Adipose tissue (tissue), 3 donors: ENCODE measurements at regions not wholly inside any gene's neighbourhood (a gene's known extent, or its start where the extent isn't known, plus 50 kb on each side); places are given as distances from the start of the nearest gene placed in this dataset.
"Not testable (repeated sequence)": the region's sequence is repeated elsewhere in the genome, so short reads cannot be mapped to it uniquely, and the experiment has no call there.

ENCODE experiments used
- H3K27ac ChIP-seq: one replicate; pipeline ENCODE4 v1.5.1; 2013; ENCODE audit warnings: low read depth, low read length
- WGBS, 3 donors: extraction: QIAGEN DNeasy Blood & Tissue Kit; methylation state at CpG; one replicate each; pipeline ENCODE4 v1.1.7; 2013; 5-methylcytosine and 5-hydroxymethylcytosine counted together
- donor health status: healthy with polysubstance abuse.
- donor health status: Bipolar disorder and iron deficiency.
- donor health status: healthy.

DNA sequence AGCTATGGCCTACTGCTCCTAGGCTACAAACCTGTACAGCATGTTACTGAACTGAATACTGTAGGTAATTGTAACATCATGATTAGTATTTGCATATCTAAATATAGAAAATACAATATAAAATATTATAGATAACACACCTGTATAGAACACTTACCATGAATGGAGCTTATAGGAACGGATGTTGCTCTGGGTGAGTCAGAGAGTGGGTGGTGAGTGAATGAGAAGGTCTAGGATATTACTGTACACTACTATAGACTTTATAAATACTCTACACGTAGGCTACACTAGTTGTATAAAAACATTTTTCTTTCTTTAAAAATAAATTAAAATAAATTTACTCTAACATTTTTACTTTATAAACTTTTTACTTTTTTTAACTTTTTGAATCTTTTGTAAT lies 224.0 kb upstream of the CBLB start:
- 66 to 87% (median 87%) methylated on average over 2 of the region's 2 CpGs for WGBS, 3 donors

DNA sequence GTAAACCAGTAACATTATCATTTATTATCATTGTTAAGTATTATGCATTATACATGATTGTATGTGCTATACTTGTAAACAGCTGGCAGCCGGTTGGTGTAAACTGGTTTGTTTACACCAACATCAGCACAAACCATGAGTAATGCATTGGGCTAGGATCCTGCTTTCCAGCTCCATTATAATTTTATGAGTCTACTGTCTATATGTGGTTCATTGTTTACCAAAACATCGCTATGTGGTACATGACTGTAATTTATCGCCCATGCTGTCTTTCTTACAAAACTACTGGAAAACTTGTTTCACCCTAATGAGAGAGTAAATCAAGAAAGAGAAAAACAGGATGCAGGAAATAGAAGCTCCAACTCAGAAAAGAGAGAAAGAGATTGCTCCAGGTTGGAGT lies 224.8 kb upstream of the CBLB start:
- no peak overlapping the region for H3K27ac ChIP-seq
- WGBS, 3 donors, result 85 to 98% (median 96%) methylated on average over 3 of the region's 3 CpGs

More for the DNA sequence above, 224.0 kb upstream of the CBLB start:
- H3K27ac ChIP-seq, result no peak overlapping the region

DNA sequence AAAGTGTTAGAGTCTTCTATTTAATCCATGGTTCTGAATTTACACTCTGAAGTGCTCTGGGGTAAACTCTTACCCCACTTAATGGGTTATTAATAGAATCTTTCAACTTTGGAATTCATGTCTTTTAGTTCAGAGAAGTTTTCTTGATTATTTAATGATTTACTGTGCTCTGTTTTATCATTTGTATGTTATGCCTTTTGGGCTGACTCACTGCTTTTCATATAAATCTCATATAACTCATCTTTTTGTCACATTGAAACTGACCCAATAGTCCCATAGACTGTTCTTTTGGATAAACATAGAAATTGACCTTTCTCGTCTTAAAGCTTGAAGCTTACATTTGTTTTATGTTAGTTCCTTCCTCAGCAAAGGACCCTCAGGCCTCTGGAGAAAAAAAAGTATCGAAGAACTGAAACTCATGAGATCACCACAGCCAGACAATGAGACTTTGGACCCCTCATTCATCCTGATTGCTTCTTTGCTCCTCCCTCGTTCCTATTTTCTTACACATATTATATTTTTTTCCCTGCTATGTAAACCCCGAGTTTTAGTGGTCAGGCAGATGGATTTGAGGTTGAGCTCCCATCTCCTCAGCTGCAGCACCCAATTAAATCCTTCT lies 229.1 kb upstream of the CBLB start:
- H3K27ac ChIP-seq, result no peak overlapping the region
- WGBS, 3 donors, result 61 to 69% (median 64%) methylated on average over 4 of the region's 4 CpGs

DNA sequence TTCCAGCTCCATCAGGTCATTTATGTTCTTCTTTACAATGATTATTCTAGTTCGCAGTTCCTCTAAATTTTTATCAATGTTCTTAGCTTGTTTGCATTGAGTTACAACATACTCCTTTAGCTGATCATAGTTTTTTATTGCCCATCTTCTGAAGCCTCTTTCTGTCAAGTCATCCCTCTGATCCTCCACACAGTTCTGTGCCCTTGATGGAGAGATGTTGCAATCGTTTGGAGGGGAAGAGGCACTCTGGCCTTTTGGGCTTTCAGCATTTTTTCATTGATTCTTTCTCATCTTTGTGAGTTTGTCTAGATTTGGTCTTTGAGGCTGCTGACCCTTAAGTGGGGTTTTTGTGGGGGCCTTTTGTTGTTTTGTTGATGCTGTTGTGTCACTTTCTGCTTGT lies 234.6 kb upstream of the CBLB start:
- 50 to 68% (median 64%) methylated on average over 2 of the region's 2 CpGs for WGBS, 3 donors

DNA sequence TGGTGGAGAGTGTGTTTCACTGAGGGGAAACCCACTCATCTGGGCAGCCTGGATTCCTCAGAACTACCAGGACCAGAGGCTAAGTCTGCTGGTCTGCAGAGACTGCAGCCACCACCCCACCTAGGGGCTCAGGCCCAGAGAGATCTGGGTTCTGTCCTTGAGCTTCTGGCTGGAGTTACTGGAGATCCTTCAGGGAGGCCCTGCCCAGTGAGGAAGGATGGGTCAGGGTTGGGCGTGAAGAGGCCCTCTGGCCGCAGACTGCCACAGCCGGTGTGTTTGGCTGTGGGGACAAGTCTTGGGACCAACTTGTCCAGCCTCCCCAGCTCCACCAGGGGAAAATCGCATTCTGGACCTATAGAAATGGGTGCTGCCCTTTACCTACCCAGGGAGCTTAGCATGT lies 235.3 kb upstream of the CBLB start:
- WGBS, 3 donors, result 86 to 97% (median 89%) methylated on average over 4 of the region's 4 CpGs
- no peak overlapping the region for H3K27ac ChIP-seq

More for the DNA sequence above, 234.6 kb upstream of the CBLB start:
- no peak overlapping the region for H3K27ac ChIP-seq

DNA sequence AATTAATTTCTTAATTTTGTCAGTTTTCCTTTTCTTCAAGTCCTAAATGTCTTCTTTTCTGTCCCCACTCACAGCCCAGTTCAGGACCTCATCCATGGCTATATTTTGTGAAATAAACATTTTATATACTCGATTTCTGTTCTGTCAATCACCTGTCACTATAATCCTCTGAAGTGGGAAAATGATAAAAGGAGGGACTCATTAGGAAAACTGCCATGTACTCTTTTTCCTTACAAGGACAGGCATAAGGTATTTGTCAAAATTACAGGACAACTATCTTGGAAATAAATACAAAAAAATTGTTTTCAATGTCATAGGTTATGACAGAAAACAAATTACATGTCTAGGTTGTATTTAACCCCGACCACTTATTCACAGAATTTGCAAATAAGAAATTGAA lies 240.1 kb upstream of the CBLB start:
- 58 to 84% (median 80%) methylated on average over 2 of the region's 2 CpGs for WGBS, 3 donors
- H3K27ac ChIP-seq, result no peak overlapping the region

DNA sequence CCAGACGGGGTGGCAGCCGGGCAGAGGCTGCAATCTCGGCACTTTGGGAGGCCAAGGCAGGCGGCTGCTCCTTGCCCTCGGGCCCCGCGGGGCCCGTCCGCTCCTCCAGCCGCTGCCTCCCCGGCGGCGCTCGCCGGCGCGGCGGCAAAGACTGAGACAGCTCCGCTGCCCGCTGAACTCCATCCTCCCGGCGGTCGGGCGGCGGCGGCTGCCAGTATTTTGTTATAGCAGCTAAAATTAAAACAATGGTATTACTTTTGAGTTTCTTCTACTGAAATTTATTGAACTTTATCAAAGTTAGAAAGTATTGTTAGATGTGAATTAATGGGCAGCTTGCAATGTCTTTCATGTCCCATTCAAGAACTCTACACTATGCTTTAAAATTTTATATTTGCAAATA lies 243.7 kb upstream of the CBLB start:
- H3K27ac ChIP-seq, result not testable (repeated sequence)
- WGBS, 3 donors, result 94 to 100% (median 99%) methylated on average over 8 to 23 of the region's 26 CpGs

DNA sequence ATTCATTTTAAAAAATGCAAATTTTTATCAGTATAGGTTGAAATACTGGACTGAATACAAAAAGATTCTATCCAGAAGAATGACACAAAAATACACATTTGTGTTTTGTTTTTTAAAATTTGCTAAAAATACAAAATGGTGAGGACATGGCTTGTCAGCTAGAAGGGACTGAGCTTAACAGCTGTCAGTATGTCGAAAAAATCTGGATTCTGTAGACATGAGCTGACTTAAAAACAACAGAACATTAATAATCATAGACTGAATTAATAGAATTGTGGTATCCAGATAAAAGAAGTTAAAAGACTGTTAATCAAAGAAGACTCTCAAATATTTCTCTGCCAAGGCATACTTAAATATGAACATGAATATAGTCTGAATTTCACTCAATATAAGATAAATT lies 244.9 kb upstream of the CBLB start:
- H3K27ac ChIP-seq, result no peak overlapping the region
- WGBS, 3 donors, result 74 to 90% (median 83%) methylated on average over 1 of the region's 1 CpG

DNA sequence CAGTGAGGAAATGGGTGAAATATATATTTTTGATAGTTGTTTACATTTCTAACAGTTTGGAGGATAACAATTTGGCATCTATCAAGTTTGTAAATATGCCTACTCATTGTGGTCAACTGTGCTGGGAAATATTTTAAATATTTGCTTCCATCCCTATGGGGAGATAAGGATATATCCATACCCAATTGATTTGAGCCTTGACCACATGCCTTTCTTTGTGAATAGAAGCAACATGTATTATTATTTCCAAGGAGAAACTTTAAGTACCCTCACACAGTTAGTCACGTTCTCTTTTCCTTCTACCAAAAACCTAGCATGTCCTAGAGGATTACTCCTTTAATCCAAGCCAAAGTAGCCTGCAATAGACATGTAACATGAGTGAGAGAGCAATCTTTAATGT lies 245.4 kb upstream of the CBLB start:
- 57 to 84% (median 82%) methylated on average over 1 of the region's 1 CpG for WGBS, 3 donors
- H3K27ac ChIP-seq, result no peak overlapping the region

DNA sequence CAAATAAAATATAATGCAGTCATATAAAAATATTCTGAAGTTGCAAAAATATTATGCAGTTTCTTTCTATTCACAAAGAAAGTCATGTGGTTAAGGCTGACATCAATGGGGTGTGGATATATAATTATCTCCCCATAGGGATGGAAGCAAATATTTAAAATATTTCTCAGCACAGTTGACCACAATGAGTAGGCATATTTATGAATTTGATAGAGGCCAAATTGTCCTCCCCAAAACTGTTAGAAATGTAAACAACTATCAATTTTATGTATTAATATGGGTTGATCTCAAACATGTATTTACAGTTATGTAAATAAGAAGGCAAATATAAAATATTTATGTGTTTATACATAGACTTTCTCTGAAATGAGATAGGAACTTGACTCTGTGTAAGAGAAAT lies 246.0 kb upstream of the CBLB start:
- no peak overlapping the region for H3K27ac ChIP-seq

DNA sequence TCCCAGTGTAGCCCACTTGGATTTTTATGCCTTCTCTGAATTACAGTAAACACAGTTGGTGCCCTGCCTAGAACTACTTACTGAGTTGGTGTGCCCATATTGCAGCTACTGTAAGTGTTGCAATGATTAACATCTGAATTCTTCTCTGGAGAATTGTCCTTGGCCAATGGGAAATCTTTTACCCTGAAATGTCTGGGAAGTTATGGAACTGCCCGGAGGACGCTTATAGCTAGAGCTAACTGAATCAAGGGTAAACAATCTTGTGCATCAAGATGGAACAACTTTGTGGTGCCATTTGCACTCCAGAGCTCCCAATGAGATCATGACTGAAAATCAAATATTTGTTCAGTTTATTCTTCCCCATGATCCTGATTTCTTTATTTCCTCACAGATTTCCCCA lies 246.7 kb upstream of the CBLB start:
- no peak overlapping the region for H3K27ac ChIP-seq
- 71 to 88% (median 77%) methylated on average over 2 of the region's 2 CpGs for WGBS, 3 donors

DNA sequence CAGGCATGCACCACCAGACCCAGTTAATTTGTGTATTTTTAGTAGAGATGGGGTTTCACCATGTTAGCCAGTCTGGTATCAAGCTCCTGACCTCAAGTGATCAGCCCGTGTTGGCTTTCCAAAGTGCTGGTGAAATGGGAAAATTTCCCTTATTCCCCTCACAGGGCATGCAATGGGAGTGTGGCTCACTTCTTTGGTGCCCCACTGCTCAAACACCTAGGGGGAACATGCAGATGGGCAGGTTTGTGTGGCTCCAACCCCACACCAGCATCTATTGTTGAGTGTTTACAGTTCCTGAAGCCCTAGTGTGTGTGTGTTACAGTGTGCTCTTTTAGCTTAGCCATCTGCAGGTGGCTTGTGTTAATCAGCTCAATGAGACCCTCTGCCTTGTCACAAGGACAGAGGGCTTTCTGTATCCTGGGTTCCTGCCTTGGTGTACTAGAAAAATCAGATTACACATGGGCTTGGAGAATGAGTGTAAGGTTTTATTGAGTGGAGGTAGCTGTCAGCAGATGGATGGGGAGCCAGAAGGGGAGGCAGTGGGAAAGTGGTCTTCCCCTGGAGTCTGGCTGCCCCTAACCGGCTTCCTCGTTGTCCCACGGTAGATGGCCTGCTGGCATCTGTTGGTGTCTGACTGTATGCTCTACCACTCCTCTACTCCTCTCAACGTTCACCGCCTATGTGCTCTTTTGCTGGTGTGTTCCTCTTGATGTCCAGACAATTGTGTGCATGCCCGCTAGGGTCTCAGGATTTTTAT lies 248.1 kb upstream of the CBLB start:
- 88 to 96% (median 90%) methylated on average over 7 of the region's 7 CpGs for WGBS, 3 donors
- no peak overlapping the region for H3K27ac ChIP-seq

DNA sequence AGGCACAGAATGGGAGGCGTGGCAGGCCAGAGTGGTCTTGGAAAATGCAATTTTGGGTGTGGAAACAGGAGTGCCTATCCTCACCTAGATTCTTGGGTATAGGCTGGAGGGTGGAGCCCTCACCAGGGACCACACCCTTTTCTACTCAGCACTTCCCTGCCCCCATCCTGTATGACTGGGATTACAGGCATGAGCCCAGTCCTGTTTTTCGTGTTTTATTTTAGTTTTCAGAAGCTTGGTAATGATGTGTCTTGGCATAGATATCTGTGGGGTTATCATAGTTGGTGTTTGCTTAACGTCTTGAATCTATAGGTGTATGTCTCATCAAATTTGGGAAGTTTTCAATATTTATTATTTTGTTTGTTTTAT lies 248.7 kb upstream of the CBLB start:
- no peak overlapping the region for H3K27ac ChIP-seq
- WGBS, 3 donors, result 74 to 94% (median 94%) methylated on average over 3 of the region's 3 CpGs

DNA sequence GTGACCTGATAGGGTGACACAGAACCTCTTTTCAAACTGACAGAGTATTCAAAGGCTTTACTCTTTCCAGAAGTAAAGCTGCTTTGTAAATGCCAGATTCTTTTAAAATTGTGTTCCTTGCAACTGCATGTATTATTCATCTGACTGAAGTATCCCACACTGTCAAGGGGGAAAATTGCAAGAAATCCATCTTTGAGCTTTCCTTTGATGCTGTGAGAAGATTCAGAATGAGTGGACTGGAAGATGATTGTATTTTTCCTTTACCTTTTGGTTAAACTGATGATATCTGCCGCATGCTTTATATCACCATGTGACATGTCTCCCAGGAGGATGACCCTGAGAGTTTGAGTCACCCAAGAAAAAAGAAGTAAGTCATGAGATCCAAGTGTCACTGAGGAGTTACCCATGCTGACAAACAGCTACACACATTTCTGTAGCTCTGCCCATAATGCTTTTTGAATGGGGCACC lies 250.8 kb upstream of the CBLB start:
- 69 to 74% (median 70%) methylated on average over 1 of the region's 1 CpG for WGBS, 3 donors

DNA sequence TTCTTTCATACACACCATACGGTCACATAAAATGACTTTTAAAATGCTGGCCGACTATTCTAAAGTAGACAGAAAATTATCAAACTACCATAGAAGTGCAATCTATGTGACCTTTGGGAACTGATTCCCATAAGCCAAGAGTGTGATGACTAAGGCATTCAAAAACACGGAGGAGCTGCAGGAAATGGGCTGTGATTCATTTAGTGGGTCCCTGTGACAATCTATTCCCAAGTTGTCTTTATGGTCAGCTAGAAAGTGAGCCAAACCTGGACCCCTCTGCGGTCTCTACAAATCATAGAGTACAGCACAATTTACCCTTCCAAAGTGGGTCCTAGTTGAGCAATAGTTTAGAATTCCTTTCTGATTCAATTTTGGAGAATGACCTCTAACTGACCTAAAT lies 251.5 kb upstream of the CBLB start:
- WGBS, 3 donors, result 47 to 70% (median 69%) methylated on average over 4 of the region's 4 CpGs
- no peak overlapping the region for H3K27ac ChIP-seq

More for the DNA sequence above, 250.8 kb upstream of the CBLB start:
- no peak overlapping the region for H3K27ac ChIP-seq

DNA sequence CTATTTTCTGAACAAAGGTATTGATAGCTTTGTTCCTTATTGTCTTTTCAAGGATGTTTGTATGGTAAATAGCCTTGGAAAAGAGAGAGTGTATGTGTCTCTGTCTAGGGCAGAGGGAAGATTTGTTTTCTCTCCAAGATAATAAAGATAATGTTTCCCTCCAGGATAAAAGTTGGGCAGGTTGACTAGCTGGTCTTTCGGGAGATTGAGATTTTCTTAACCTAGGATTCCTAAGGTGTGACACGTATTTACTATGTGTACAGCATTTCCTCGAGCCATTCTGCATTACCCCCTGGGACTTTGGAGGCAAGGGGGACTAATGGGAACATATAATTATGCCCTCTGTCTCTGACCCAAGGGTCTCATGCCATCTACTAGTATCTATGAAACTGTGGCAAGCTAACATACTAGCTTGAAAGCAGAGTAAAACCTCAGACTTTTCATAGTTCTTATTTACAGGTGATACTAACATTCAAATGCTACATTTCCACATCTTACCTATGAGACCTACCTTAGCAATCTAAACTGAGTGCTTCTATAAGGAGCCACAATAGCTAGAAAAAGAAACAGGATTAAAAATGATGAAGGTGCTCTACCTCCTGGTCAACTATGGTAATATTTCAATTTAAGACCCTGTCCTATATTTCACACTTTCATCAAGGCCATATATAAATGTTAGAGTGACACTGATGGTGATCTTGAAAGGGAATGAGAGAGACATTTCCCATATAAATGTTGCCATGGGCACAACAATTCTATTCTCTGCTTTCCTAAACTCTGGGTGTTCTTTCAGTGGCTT lies 252.9 kb upstream of the CBLB start:
- 37 to 95% (median 90%) methylated on average over 3 of the region's 3 CpGs for WGBS, 3 donors
- H3K27ac ChIP-seq, result no peak overlapping the region

DNA sequence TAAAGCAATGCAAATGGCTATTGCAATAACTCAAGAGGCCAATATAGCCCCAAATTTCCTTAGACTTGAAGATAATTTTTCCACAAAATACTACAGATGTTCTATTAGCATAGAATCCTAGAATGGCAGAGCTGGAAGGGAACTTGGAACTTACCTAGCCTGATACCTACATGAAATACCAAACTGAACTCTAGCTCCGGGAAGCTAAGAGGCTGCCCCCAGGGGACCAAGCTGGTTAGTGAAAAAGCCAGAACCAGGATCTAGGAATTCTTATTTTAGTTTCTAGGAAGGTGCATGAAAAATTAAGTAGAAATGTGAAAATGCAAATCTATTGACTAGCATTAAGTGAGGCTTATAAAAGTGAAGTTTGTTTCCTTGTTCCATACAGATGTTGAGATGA lies 256.0 kb upstream of the CBLB start:
- H3K27ac ChIP-seq, result no peak overlapping the region
- 62 to 84% (median 71%) methylated on average over 1 of the region's 1 CpG for WGBS, 3 donors

DNA sequence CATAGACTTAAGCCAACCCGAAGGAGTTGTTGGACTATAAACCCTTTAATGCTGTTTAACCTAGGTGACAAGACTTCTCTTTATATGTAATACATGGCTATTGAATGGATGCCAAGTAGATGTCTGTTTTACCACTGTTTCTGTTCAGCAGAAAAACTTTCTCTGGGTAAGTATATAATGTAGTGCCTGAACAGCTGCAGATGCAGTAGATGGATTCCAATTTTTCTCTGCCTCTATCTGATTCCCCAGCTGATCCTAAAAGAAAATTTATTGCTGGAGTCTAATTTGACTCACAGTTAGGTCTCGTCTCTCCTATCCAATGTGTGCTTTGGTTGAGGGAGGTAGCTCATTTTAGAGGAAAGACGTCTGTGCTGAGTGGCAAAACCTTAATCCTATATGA lies 256.5 kb upstream of the CBLB start:
- 45 to 83% (median 68%) methylated on average over 3 of the region's 3 CpGs for WGBS, 3 donors
- H3K27ac ChIP-seq, result no peak overlapping the region

DNA sequence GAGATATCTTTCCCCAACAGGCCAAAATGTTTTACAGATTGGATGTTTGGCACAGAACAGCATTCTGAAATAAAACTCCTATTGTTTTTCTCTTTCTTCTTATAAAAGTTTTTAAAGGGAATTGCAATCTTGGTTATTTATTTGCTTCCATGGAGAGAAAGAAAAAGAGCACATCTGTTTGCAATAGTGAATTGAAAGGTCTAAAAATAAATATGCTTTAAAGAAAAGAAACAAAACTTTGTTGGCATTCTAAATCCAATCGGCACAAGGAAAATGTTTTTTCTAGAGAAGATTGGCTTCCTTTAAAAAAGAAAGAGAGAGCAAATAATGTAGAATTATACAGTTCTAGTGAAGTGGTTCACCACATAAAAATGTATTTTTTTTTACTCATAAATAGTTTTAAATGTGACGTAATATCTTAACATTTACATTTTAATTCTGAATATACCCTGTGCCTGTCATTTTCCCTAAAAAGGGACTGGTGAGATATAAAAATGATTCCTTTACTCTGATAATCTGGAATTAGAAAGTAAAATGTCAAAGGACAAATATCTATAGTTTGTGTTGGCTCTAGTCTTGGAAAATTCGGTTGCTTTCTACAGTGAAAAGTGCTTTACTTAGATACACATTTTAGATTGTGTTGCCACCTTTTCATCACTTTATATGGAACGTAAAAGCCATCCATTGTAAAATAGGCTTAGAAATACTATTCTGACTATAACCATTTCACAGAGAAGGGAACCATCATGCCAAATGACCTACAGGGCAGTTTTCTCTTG lies 257.4 kb upstream of the CBLB start:
- WGBS, 3 donors, result 53 to 65% (median 57%) methylated on average over 4 of the region's 4 CpGs
- no peak overlapping the region for H3K27ac ChIP-seq
